HUES48 (cell line): ENCODE measurements at regions not wholly inside any gene's neighbourhood (a gene's known extent, or its start where the extent isn't known, plus 50 kb on each side); places are given as distances from the start of the nearest gene placed in this dataset.

Source experiments
- H3K27ac ChIP-seq: one replicate; pipeline ENCODE4 v1.7.0; 2013; ENCODE audit warnings: low read depth, low read length, inconsistent platforms
- H3K27me3 ChIP-seq: 2 replicates; pipeline ENCODE4 v1.6.1; 2013; ENCODE audit warnings: mild to moderate bottlenecking, low read length; ENCODE audit not compliant: control insufficient read depth, insufficient read depth
- H3K36me3 ChIP-seq: 2 replicates; pipeline ENCODE4 v1.6.1; 2013; ENCODE audit warnings: low read length; ENCODE audit not compliant: control insufficient read depth, insufficient read depth
- H3K4me1 ChIP-seq: 2 replicates; pipeline ENCODE4 v1.6.1; 2013; ENCODE audit warnings: mild to moderate bottlenecking, low read length; ENCODE audit not compliant: control insufficient read depth, insufficient read depth
- H3K4me3 ChIP-seq: 2 replicates; pipeline ENCODE4 v1.5.1; 2013; ENCODE audit warnings: mild to moderate bottlenecking, low read depth, low read length
- H3K9ac ChIP-seq: 2 replicates; pipeline ENCODE4 v1.6.1; 2013; ENCODE audit warnings: mild to moderate bottlenecking, low read depth, low read length, moderate library complexity
- H3K9me3 ChIP-seq: 2 replicates; pipeline ENCODE4 v1.6.1; 2013; ENCODE audit warnings: low read length; ENCODE audit not compliant: control insufficient read depth, insufficient read depth

GRCh38 chr14:61129168-61129745, 148.2 kb downstream of the SLC38A6 start:
- H3K27ac ChIP-seq, result no peak overlapping the region
- no peaks in the 10 kb centered on the region for H3K9me3 ChIP-seq
- H3K4me1 ChIP-seq, result peaks cover 13% of the 10 kb centered on the region; the same call in 1 of the 2 replicates
- H3K9ac ChIP-seq, result no peak overlapping the region
- H3K27me3 ChIP-seq, result no peaks in the 10 kb centered on the region
- H3K4me3 ChIP-seq, result no peak overlapping the region
- H3K36me3 ChIP-seq, result no peaks in the 10 kb centered on the region

- no peaks in the 10 kb centered on the region for H3K9me3 ChIP-seq
- H3K27ac ChIP-seq, result no peak overlapping the region
- peaks cover 13% of the 10 kb centered on the region; the same call in 1 of the 2 replicates for H3K4me1 ChIP-seq
- H3K9ac ChIP-seq, result no peak overlapping the region
- no peaks in the 10 kb centered on the region for H3K36me3 ChIP-seq
- no peaks in the 10 kb centered on the region for H3K27me3 ChIP-seq
- H3K4me3 ChIP-seq, result no peak overlapping the region
Observed at GRCh38 chr14:61128382-61129167, 147.5 kb downstream of the SLC38A6 start.

- Histone ChIP-seq H3K36me3 (no peaks in the 10 kb centered on the region), H3K4me1 (peaks cover 13% of the 10 kb centered on the region; the same call in 1 of the 2 replicates), H3K9me3 (no peaks in the 10 kb centered on the region), H3K27me3 (no peaks in the 10 kb centered on the region), H3K9ac (no peak overlapping the region), H3K27ac (no peak overlapping the region), H3K4me3 (no peak overlapping the region)
Observed at GRCh38 chr14:61126603-61127498, 145.8 kb downstream of the SLC38A6 start.

- H3K9me3 ChIP-seq, result peaks cover 7% of the 10 kb centered on the region
- no peak overlapping the region for H3K27ac ChIP-seq
- H3K36me3 ChIP-seq, result no peaks in the 10 kb centered on the region
- no peak overlapping the region for H3K9ac ChIP-seq
- H3K4me3 ChIP-seq, result no peak overlapping the region
- no peaks in the 10 kb centered on the region for H3K27me3 ChIP-seq
- H3K4me1 ChIP-seq, result peaks cover 13% of the 10 kb centered on the region; the same call in 1 of the 2 replicates
Observed at GRCh38 chr14:61125867-61126572, 145.0 kb downstream of the SLC38A6 start.

GRCh38 chr14:61125041-61125866, 144.2 kb downstream of the SLC38A6 start:
- H3K36me3 ChIP-seq, result no peaks in the 10 kb centered on the region
- H3K27ac ChIP-seq, result no peak overlapping the region
- peaks cover 13% of the 10 kb centered on the region; the same call in 1 of the 2 replicates for H3K4me1 ChIP-seq
- H3K9ac ChIP-seq, result no peak overlapping the region
- H3K27me3 ChIP-seq, result no peaks in the 10 kb centered on the region
- H3K9me3 ChIP-seq, result peaks cover 15% of the 10 kb centered on the region
- no peak overlapping the region for H3K4me3 ChIP-seq

- H3K4me3 ChIP-seq, result no peak overlapping the region
- no peaks in the 10 kb centered on the region for H3K36me3 ChIP-seq
- peaks cover 15% of the 10 kb centered on the region for H3K9me3 ChIP-seq
- H3K4me1 ChIP-seq, result peaks cover 30% of the 10 kb centered on the region
- no peak overlapping the region for H3K27ac ChIP-seq
- no peak overlapping the region for H3K9ac ChIP-seq
- H3K27me3 ChIP-seq, result no peaks in the 10 kb centered on the region
Observed at GRCh38 chr14:61122862-61123261, 141.8 kb downstream of the SLC38A6 start.

- no peaks in the 10 kb centered on the region for H3K36me3 ChIP-seq
- peaks cover 16% of the 10 kb centered on the region for H3K9me3 ChIP-seq
- H3K4me3 ChIP-seq, result no peak overlapping the region
- no peaks in the 10 kb centered on the region for H3K27me3 ChIP-seq
- H3K4me1 ChIP-seq, result peaks cover 18% of the 10 kb centered on the region
- H3K9ac ChIP-seq, result no peak overlapping the region
- H3K27ac ChIP-seq, result no peak overlapping the region
Observed at GRCh38 chr14:61121355-61121787, 140.3 kb downstream of the SLC38A6 start.

GRCh38 chr14:61120576-61120975, 139.5 kb downstream of the SLC38A6 start:
- Histone ChIP-seq H3K4me1 (peaks cover 17% of the 10 kb centered on the region), H3K27me3 (no peaks in the 10 kb centered on the region), H3K27ac (no peak overlapping the region), H3K9me3 (peaks cover 19% of the 10 kb centered on the region), H3K4me3 (peak overlapping the region; percentile 10; the same call in 1 of the 2 replicates), H3K9ac (no peak overlapping the region), H3K36me3 (no peaks in the 10 kb centered on the region)

- peaks cover 33% of the 10 kb centered on the region for H3K9me3 ChIP-seq
- H3K27ac ChIP-seq, result peak overlapping the region; percentile 16
- H3K4me1 ChIP-seq, result peaks cover 17% of the 10 kb centered on the region
- H3K36me3 ChIP-seq, result no peaks in the 10 kb centered on the region
- no peak overlapping the region for H3K9ac ChIP-seq
- H3K4me3 ChIP-seq, result no peak overlapping the region
- no peaks in the 10 kb centered on the region for H3K27me3 ChIP-seq
Observed at GRCh38 chr14:61119006-61119405, 138.0 kb downstream of the SLC38A6 start.

- no peaks in the 10 kb centered on the region for H3K27me3 ChIP-seq
- H3K9me3 ChIP-seq, result peaks cover 35% of the 10 kb centered on the region
- H3K4me1 ChIP-seq, result peaks cover 17% of the 10 kb centered on the region
- no peaks in the 10 kb centered on the region for H3K36me3 ChIP-seq
- H3K9ac ChIP-seq, result no peak overlapping the region
- H3K27ac ChIP-seq, result no peak overlapping the region
- H3K4me3 ChIP-seq, result no peak overlapping the region
Observed at GRCh38 chr14:61116369-61116768, 135.3 kb downstream of the SLC38A6 start.
